ENCODE measurements at regions not wholly inside any gene's neighbourhood (a gene's known extent, or its start where the extent isn't known, plus 50 kb on each side); places are given as distances from the start of the nearest gene placed in this dataset.

- no peak for DNase-seq (ENCODE audit: low spot score)
These were observed 120.0 kb downstream of the CCNA1 start for GRCh38 chr13:36552334-36552733.

DNA sequence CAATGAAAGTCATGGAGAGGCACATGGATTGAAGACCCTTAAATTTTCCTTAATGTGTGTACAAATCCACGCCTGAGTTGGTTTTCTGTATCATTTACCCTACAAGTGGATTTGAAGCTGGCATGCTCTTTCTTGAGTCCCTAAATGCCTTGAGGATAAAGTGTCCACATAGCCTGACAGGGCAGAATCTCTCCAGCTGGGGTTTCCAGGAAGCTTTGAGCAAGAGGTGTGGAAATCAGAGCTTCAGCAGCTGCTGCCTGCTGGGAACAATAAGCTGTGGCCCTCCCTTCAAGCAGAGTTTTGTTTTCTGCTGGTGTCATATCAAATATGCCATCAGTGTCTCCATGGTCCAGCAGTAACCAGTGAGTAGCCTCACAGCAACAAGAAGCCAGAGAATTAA is 120.3 kb upstream of the SERTM1 start:
- DNase-seq (ENCODE audit: low spot score) = no peak

DNA sequence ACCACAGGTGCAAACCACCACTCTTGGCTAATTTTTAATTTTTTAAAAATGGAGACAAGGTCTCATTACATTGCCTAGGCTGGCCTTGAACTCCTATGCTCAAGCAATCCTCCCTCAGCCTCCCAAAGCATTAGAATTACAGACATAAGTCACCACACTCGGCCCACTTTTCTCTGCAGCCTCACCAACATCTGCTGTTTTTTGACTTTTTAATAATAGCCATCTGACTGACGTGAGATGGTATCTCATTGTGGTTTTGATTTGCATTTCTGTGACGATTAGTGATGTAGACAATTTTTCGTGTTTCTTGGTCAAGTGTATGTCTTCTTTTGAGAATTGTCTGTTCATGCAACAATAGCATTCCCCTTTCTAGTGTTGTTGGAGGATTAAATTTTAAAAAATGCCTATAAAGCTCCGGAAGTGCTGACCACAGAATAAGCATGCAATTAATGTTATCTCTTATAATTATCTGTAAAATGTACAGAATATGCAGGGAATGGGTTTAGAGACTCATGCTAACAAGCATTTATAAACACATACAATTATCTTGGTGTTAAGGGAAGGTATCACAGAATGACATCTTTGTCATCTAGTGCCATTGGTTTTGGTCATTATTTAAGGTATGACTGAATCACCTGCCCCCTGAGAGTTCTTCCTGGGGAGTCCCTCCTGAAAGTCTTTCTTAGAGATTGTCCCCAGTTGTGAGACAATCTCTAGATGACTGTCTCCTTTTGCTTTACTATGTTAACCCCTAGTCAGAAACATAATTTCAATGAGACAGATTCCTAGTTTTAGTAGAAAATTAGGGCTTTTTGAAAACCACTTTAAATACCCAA is 118.5 kb upstream of the SERTM1 start:
- no peak for DNase-seq (ENCODE audit: low spot score)

GRCh38 chr13:36559375-36559774 is 114.4 kb upstream of the SERTM1 start:
- no peak for DNase-seq (ENCODE audit: low spot score)

GRCh38 chr13:36567485-36567884 is 106.3 kb upstream of the SERTM1 start:
- no peak for DNase-seq (ENCODE audit: low spot score)

DNA sequence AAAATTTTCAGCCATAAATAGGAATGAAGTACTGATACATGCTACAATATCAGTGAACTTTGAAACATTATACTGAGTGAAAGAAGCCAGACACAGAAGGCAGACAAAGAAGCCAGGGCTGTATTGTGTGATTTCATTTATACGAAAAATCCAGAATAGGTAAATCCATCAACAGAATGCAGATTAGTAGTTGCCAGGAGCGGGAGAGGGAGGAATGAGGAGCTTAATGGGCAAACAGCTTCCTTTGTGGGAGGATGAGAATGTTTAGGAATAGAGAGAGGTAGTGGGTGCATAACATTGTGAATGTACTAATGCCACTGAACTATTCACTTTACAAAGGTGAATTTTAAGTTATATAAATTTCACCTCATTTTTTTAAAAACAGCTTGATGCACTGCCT is 103.3 kb upstream of the SERTM1 start:
- no peak for DNase-seq (ENCODE audit: low spot score)

GRCh38 chr13:36571444-36571843 is 102.4 kb upstream of the SERTM1 start:
- DNase-seq (ENCODE audit: low spot score) = no peak

DNA sequence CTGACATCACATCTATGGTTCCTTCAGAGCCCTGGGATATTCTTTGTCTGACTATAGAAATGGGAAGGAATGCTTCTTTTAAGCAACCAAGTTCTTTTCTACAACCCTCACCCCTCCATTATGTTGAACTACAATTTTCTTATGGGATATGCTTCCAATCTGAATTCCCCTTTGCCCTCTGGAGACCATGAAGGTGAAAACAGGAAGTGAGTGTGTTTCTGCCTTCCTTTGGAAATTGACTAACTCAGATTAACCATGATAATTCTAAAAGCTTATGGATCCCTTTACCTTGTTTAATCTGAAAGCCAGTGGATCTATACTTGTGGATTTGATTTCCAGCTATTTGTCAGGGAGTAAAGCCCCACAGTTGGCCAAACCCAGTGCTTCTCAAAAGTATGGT is 90.8 kb upstream of the SERTM1 start:
- DNase-seq (ENCODE audit: low spot score) = no peak

DNA sequence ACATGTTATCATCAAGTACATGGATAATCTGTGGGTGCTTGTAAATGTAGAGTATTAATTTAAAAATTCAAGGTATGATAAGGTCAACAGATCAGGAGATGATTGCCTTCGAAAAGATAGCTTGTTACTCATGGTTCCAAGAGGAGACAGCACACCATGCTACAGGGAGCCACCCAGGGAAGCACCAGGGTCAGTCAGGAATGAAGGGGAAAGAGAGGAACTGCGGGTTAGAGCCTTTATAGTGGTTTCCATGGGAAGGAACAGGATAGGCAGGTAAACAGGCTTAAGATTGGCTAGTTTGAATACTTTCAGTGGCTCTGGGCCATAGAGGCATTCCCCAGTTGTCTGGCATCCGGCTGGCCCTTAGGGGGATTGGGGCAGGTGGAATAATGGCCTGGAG is 74.2 kb upstream of the SERTM1 start:
- DNase-seq (ENCODE audit: low spot score) = no peak

DNA sequence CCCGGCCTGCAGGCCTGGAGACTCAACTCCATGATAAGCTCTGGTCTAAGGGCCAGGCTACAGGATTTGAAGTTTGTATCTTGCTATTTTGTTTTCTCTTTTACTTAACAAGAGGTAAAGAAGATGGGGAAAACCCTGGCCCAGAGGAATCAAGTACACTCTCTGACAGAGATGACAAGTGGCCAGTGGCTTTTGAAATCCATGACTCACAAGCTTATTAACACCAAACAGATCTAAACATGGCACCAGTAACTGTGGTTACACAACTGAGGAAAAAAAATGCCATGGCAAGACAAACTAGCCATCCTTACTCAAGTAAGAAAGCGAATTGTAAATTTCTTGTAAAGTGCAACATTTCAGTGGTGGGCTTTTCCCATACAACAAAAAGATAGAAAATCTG is 72.6 kb upstream of the SERTM1 start:
- no peak for DNase-seq (ENCODE audit: low spot score)

DNA sequence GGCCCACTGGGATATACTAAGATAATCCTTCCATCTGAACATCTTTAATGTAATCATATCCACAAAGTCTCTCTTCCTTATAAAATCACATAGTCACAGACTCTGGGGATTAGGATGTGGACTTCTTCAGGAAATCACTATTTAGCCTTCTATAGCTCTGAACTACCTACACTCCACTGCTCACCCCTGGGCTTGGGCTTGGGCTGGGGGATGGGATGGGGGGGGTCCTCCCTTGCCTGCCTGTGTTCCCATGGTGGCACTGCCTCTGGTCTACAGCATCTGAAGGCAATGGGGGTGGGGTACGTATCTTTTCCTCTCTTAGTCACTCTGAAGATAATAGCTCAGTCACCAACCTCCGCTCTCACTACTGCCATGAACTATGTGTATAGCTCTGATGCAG is 67.8 kb upstream of the SERTM1 start:
- no peak for DNase-seq (ENCODE audit: low spot score)

GRCh38 chr13:36608474-36608873 is 65.3 kb upstream of the SERTM1 start:
- no peak for DNase-seq (ENCODE audit: low spot score)

DNA sequence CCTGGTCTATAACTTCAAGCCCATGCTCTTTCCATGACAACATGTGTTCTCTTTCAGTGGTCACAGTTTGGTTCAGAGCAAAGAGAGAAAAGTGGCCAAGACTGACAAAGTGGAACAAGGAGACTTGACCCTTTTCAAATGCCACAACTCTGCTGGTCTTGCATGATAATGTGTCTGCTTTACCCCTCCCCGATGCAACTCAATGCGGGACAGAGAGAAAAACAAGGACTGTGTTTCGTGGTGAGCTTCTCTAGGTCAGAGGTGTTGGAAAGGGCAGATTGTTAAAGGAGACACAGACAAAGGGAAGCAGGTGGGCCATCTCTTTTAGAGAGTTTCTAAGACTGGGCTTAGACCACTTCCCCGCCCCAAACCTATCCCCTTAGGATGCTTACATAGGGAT is 61.6 kb upstream of the SERTM1 start:
- no peak for DNase-seq (ENCODE audit: low spot score)

GRCh38 chr13:36616706-36617105 is 57.1 kb upstream of the SERTM1 start:
- no peak for DNase-seq (ENCODE audit: low spot score)

DNA sequence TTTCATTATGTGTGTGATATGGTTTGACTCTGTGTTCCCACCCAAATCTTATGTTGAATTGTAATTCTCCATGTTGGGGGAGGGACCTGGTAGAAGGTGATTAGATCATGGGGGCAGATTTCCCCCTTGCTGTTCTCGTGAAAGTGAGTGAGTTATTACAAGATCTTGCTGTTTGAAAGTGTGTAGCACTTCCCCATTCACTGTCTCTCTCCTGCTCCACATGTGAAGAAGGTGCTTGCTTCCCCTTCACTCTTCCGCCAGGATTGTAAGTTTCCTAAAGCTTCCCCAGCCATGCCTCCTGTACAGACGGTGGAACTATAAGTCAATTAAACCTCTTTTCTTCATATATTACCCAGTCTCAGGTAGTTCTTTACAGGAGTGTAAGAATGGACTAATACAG is 54.3 kb upstream of the SERTM1 start:
- no peak for DNase-seq (ENCODE audit: low spot score)

Data from ecto neural progenitor cell (in vitro differentiated cells).